ENCODE measurements at regions not wholly inside any gene's neighbourhood (a gene's known extent, or its start where the extent isn't known, plus 50 kb on each side); places are given as distances from the start of the nearest gene placed in this dataset.
"Not testable (repeated sequence)": the region's sequence is repeated elsewhere in the genome, so short reads cannot be mapped to it uniquely, and the experiment has no call there.

DNA sequence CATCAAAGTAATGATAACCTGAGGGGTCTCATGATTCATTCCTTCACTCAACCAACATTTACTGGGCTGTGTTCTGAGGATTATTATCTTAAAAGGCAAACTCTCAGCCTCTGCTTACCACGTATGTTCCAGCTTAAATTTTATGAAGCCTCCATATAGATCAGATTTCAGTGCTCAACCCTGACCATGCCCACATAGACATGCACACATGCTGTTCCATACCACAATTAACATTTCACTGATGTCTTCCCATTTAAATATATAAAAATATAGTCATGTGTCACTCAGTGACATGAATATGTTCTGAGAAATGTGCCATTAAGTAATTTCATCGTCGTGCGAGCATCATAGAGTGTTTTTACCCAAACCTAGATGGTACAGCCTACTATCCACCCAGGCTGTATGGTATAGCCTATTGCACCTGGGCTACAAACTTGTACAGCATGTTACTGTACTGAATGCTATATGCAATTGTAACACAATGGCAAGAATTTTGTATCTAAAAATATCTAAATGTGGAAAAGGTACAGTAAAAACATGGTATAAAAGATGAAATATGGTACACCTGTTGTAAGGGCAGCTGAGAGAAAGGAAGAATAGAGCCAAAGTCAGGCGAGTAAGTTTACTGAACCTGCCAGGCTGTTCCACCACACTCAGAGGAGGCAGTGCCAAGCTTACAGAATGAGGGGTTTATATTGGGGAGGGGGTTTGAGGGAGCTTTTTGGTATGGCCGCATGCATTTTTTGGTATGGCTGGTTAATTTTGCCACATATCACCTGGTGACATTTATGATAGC, 134.7 kb upstream of the ETV3 start:
- Mint-ChIP-seq H3K36me3 (ENCODE audit: low read depth) (no peaks in the 10 kb centered on the region), H3K9me3 (no peaks in the 10 kb centered on the region), H3K4me3 (no peak overlapping the region), H3K4me1 (ENCODE audit: low read depth) (no peaks in the 10 kb centered on the region), H3K27ac (no peak overlapping the region), H3K27me3 (peaks cover 16% of the 10 kb centered on the region)
- no peak for DNase-seq

DNA sequence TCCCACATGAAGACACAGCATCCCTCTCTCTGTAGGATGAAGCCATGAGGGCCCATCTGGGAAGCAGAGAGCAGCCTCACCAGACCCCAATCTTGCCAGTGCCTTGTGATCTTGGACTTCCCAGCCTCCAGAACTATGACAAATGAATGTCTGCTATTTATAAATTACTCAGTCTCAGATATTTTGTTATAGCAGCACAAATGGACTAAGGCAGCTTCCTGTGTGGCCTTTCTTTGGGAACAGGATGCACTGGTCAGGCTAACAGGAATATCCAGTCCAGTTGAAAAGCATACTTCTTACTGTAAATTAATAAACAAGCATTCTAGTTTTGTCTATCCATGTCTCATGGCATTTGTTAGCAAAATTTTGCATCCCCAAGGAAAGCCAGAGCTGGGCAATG, 134.1 kb upstream of the ETV3 start:
- Mint-ChIP-seq H3K4me3 (no peak overlapping the region), H3K4me1 (ENCODE audit: low read depth) (no peaks in the 10 kb centered on the region), H3K9me3 (no peaks in the 10 kb centered on the region), H3K27ac (no peak overlapping the region), H3K27me3 (peaks cover 22% of the 10 kb centered on the region), H3K36me3 (ENCODE audit: low read depth) (no peaks in the 10 kb centered on the region)
- no peak for DNase-seq

DNA sequence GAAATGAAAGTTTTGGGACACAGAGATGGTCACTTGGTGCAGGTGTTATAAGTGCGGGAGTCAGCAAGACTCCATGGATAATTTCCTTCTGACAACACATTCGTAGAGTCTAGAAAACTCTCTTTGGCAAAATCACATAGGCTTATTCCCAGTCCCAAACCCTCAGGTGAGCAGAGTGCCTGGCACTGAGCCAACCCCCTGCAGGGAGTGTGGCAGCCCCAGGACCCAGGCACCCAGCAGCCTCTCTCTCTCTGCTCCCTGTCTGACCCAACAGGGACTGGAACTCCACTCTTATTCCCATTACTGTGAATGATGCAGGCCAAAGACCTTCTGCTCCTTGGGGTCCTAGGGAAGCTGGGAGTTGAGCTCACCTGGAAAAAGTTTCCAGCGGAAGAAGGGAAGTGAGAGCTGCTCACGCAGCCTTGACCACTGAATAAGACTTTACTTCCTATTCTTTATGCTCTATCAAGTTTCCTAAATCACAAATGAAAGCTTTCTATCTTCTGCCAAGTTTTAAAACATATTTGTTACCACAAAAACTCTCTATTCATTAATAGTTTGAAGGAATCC, 132.6 kb upstream of the ETV3 start:
- Mint-ChIP-seq H3K27ac (no peak overlapping the region), H3K9me3 (no peaks in the 10 kb centered on the region), H3K4me3 (no peak overlapping the region), H3K36me3 (ENCODE audit: low read depth) (no peaks in the 10 kb centered on the region), H3K4me1 (ENCODE audit: low read depth) (no peaks in the 10 kb centered on the region), H3K27me3 (peaks cover 22% of the 10 kb centered on the region)
- no peak for DNase-seq

DNA sequence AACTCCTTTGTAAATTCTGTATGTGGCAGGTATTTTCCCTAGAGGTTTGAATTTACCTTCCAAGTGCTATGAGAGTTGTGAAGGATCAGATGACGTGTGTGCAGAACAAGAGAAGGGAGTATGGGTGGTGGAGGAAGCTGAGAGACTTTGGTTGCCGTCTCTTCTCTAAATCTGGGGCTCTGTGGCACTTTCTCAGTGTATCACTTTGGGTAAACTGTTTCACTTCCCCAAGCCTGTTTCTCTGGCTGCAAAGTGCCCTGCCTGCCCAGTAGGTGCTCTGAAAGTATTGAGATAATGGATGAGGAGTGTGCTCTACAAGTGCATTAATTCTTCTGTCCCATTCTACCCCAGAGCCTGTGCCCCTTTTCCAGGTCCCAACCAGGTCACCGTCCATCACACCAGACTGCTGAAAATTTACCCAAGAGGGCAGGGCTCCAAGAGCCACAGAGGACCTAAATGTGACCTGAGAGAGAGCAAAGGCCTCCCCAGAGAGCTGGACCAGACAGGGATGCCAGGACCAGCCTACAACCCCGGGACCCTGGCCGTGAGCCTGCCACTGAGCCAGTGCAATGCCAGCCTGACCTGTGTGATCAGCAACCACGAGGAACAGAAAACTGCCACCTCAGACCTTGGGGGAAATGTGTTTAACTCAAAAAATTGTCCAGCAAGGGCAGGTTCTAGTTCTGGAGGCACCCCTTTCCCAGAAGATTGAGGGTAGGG, 131.6 kb upstream of the ETV3 start:
- Mint-ChIP-seq H3K9me3 (no peaks in the 10 kb centered on the region), H3K27me3 (peaks cover 22% of the 10 kb centered on the region), H3K4me3 (no peak overlapping the region), H3K4me1 (ENCODE audit: low read depth) (no peaks in the 10 kb centered on the region), H3K27ac (no peak overlapping the region), H3K36me3 (ENCODE audit: low read depth) (no peaks in the 10 kb centered on the region)
- DNase-seq = no peak

DNA sequence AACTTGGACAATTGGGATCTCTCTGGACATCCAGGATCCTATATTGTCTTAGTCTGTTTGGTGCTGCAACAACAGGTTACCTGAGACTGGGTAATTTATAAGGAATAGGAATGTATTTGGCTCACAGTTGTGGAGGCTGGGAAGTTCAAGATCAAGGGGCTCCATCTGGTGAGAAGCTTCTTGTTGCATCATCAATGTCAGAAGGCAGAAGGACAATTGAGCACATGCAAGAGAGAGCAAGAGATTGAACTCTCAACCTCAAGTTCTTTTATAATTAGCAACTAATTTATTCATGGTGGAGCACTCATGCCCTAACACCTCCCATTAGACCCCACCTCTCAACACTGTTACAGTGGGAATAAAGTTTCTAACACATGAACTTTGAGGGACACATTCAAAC, 124.7 kb upstream of the ETV3 start:
- H3K4me3 Mint-ChIP-seq = no peak overlapping the region
- no peaks in the 10 kb centered on the region for H3K36me3 Mint-ChIP-seq (ENCODE audit: low read depth)
- H3K27ac Mint-ChIP-seq = no peak overlapping the region
- H3K9me3 Mint-ChIP-seq = peaks cover 10% of the 10 kb centered on the region
- H3K4me1 Mint-ChIP-seq (ENCODE audit: low read depth) = no peaks in the 10 kb centered on the region
- DNase-seq = no peak
- H3K27me3 Mint-ChIP-seq = peaks cover 15% of the 10 kb centered on the region

DNA sequence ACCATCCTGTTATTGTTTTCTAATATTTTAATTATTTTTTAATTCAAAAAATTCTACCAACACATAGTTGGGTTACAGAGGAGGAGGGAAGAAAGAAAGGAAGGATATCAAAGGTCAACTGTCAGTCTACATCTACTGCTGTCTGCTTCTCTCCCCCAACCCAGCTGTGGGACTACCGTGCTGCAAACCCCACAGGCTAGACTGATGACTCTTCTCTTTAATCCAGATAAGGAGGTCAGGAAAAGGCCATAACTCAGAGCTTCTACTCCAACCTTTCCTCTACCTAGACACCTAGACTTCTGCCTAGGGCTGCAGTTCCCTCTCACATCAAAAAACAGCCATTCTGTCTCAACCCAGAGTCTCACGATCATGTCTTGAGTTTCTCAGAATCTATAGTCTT, 124.2 kb upstream of the ETV3 start:
- Mint-ChIP-seq H3K4me3 (no peak overlapping the region), H3K9me3 (peaks cover 10% of the 10 kb centered on the region), H3K36me3 (ENCODE audit: low read depth) (no peaks in the 10 kb centered on the region), H3K27ac (no peak overlapping the region), H3K27me3 (peaks cover 12% of the 10 kb centered on the region), H3K4me1 (ENCODE audit: low read depth) (no peaks in the 10 kb centered on the region)
- DNase-seq = no peak

DNA sequence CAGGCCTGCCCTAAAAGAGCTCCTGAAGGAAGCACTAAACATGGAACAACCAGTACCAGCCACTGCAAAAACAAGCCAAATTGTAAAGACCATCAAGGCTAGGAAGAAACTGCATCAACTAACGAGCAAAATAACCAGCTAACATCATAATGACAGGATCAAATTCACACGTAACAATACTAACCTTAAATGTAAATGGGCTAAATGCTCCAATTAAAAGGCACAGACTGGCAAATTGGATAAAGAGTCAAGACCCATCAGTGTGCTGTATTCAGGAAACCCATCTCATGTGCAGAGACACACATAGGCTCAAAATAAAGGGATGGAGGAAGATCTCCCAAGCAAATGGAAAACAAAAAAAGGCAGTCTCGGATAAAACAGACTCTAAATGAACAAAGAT, 117.7 kb upstream of the ETV3 start:
- not testable (repeated sequence) for H3K36me3 Mint-ChIP-seq (ENCODE audit: low read depth); DNase-seq; H3K4me1 Mint-ChIP-seq (ENCODE audit: low read depth); H3K4me3 Mint-ChIP-seq; H3K9me3 Mint-ChIP-seq; H3K27ac Mint-ChIP-seq
- H3K27me3 Mint-ChIP-seq = peaks cover 48% of the 10 kb centered on the region

DNA sequence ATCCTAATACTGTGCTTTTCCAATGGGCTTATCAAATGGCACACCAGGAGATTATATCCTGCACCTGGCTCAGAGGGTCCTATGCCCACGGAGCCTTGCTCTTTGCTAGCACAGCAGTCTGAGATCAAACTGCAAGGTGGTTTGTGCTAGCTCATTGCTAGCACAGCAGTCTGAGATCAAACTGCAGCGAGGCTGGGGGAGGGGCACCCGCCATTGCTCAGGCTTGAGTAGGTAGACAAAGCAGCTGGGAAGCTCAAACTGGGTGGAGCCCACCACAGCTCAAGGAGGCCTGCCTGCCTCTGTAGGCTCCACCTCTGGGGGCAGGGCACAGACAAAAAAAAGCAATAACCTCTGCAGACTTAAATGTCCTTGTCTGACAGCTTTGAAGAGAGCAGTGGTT, 116.0 kb upstream of the ETV3 start:
- H3K4me3 Mint-ChIP-seq; H3K27ac Mint-ChIP-seq; H3K36me3 Mint-ChIP-seq (ENCODE audit: low read depth); H3K9me3 Mint-ChIP-seq; H3K4me1 Mint-ChIP-seq (ENCODE audit: low read depth); DNase-seq: not testable (repeated sequence)
- H3K27me3 Mint-ChIP-seq = peaks cover 58% of the 10 kb centered on the region

DNA sequence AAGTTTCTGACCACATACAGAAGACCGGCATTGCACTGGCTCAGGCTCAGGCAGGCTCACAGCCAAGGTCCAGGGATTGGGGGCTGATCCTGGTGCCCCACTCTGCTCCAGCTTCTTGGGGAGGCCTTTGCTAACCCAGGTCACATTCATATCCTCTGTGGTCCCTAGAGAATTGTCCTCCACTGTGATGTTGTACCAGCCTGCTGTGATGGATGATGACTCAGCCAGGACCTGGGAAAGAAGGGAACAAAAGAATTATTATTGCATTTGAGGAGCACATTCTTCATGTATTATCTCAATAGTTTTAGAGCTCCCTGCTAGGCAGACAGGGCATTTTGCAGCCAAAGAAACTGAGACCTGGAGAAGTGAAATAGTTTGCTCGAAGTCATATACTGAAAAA, 114.3 kb upstream of the ETV3 start:
- no peak for DNase-seq
- Mint-ChIP-seq H3K4me3 (no peak overlapping the region), H3K4me1 (ENCODE audit: low read depth) (peaks cover 7% of the 10 kb centered on the region), H3K36me3 (ENCODE audit: low read depth) (no peaks in the 10 kb centered on the region), H3K9me3 (no peaks in the 10 kb centered on the region), H3K27me3 (peaks cover 67% of the 10 kb centered on the region), H3K27ac (no peak overlapping the region)

DNA sequence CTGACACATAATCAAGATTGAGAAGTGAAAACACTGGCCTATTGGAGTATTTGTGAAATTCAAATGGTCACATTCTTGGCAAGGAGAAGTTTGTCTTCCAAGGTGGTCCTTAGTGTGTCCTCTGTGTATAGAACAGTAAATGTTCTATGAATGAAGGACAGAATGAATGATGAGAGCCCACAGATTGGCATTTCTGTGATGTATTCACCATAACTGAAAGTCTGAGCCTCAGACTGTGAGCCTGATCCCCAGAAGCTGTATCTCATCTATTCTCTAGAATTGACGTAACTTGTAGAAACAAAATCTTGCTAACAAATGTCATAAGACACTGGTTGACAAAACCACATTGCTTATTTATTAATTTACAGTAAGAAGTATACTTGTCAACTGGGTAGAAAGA, 111.5 kb upstream of the ETV3 start:
- Mint-ChIP-seq H3K27ac (no peak overlapping the region), H3K9me3 (no peaks in the 10 kb centered on the region), H3K4me3 (no peak overlapping the region), H3K36me3 (ENCODE audit: low read depth) (no peaks in the 10 kb centered on the region), H3K27me3 (peaks cover 76% of the 10 kb centered on the region), H3K4me1 (ENCODE audit: low read depth) (peaks cover 7% of the 10 kb centered on the region)
- DNase-seq = no peak

DNA sequence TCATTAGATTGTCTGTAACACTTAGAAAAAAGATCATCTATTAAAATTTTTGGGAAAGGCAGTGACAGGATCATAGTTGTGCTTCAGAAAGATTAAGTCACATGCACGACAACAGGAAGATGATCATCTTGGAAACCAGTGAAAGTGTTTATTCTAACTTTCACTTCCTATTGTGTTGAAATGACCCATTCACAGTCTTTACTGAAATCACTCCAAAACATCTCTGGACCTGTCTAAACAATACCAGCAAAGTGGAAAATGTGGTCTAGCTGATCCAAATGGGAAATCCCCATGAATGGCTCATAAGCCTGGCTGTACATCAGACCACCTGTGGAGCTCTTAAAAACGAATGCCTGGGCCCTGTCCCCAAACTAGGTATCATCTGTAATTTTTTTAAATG, 111.1 kb upstream of the ETV3 start:
- Mint-ChIP-seq H3K27me3 (peaks cover 77% of the 10 kb centered on the region), H3K4me3 (no peak overlapping the region), H3K9me3 (no peaks in the 10 kb centered on the region), H3K4me1 (ENCODE audit: low read depth) (peaks cover 7% of the 10 kb centered on the region), H3K27ac (no peak overlapping the region), H3K36me3 (ENCODE audit: low read depth) (no peaks in the 10 kb centered on the region)
- DNase-seq = no peak

DNA sequence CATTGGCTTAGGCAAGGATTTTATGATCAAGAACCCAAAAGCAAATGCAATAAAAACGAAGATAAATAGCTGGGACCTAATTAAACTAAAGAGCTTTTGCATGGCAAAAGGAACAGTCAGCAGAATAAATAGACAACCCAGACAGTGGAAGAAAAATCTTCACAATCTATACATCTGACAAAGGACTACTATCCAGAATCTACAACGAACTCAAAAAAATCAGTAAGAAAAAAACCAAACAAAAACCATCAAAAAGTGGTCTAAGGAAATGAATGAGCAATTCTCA, 109.5 kb upstream of the ETV3 start:
- not testable (repeated sequence) for DNase-seq; H3K27ac Mint-ChIP-seq; H3K36me3 Mint-ChIP-seq (ENCODE audit: low read depth); H3K4me3 Mint-ChIP-seq; H3K4me1 Mint-ChIP-seq (ENCODE audit: low read depth); H3K9me3 Mint-ChIP-seq
- peaks cover 66% of the 10 kb centered on the region for H3K27me3 Mint-ChIP-seq

DNA sequence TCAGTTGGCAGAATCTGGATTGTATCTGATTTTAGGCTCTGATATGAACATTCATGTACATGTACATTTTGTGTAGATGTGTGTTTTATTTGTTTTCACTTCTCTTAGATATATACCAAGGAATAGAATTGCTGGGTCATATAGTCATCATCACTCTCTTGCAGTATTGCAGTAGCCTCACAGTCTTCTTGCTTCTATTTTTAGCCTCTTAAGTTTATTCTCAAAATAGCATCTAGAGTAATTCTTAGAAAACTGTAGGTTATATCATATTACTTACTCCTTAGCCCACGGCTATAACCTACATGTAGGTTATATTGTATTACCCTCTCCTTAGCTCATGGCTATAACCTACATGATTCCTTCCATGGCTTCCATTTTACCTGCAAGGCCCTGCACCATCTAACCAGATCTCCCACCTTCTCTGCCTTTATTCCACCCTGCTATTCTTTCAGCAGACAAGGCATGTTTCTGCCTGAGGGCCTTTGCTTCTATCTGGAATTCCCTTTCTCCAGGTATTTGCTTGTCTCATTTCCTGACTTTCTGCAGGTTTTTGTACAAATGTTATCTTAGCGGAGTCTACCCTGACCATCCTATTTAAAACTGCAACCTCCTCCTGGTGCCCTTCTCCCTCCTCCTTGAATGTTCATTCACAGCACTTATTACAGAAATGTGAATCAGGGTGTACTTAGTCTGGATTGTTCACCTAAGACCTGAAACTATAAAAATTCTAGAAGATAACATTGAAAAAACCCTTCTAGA, 109.0 kb upstream of the ETV3 start:
- no peaks in the 10 kb centered on the region for H3K36me3 Mint-ChIP-seq (ENCODE audit: low read depth)
- H3K27me3 Mint-ChIP-seq = peaks cover 60% of the 10 kb centered on the region
- H3K4me3 Mint-ChIP-seq = no peak overlapping the region
- DNase-seq = no peak
- H3K4me1 Mint-ChIP-seq (ENCODE audit: low read depth) = peaks cover 7% of the 10 kb centered on the region
- H3K9me3 Mint-ChIP-seq = no peaks in the 10 kb centered on the region
- H3K27ac Mint-ChIP-seq = no peak overlapping the region

DNA sequence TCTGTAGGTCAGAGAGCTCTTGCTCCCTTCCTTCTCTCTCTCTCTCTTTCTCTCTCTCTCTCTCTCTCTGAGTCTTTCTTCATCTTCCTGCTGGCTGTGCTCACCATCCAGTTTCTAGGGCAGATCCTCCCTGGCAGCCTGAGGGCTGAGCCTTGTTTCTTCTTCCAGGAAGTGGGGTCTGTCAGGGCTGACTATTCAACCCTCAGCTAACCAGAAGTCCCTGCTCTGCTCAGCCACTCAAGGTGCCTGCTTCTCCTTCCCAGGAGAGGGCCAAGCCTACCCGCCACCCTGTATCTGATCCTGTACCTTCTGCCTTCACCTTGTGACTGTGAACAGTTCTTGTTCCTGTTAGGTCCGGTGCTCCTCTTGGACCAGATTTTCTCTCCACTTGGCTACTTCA, 107.6 kb upstream of the ETV3 start:
- Mint-ChIP-seq H3K36me3 (ENCODE audit: low read depth) (no peaks in the 10 kb centered on the region), H3K27me3 (peaks cover 53% of the 10 kb centered on the region), H3K9me3 (no peaks in the 10 kb centered on the region), H3K4me1 (ENCODE audit: low read depth) (peaks cover 7% of the 10 kb centered on the region), H3K4me3 (no peak overlapping the region), H3K27ac (no peak overlapping the region)
- no peak for DNase-seq

DNA sequence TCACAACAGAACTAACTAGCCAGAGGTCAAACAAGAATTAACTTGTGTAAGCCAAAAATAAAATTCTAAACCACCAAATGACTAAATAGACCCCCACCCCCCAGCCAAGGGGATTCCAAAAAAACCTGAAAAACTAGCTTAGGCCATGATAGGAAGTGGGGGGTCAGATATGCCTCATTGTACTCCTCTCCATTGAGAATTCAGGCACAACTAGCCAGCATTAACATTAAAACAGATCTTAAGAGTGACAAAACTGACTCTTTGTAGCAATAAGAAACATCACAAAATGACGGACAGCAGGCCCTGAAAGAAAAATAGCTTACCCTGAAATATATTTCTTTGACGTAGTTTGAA, 103.0 kb upstream of the ETV3 start:
- no peaks in the 10 kb centered on the region for H3K36me3 Mint-ChIP-seq (ENCODE audit: low read depth)
- no peak overlapping the region for H3K27ac Mint-ChIP-seq
- no peak for DNase-seq
- peaks cover 28% of the 10 kb centered on the region for H3K27me3 Mint-ChIP-seq
- no peak overlapping the region for H3K4me3 Mint-ChIP-seq
- H3K4me1 Mint-ChIP-seq (ENCODE audit: low read depth) = no peaks in the 10 kb centered on the region
- H3K9me3 Mint-ChIP-seq = no peaks in the 10 kb centered on the region

All from activated T-cell treated with anti-CD3 and anti-CD28 coated beads, Interleukin-2, amount 50 U/mL, for 24 hours (primary cell).